Activated CD4-positive, alpha-beta T cell treated with anti-CD3 and anti-CD28 coated beads for 36 hours (primary cell): ENCODE measurements at regions not wholly inside any gene's neighbourhood (a gene's known extent, or its start where the extent isn't known, plus 50 kb on each side); places are given as distances from the start of the nearest gene placed in this dataset.

Source experiments
- ATAC-seq: fragments of 200-7000 bp; cut with Tn5 transposase; one replicate; pipeline ENCODE4 v1.10.0; 2021; ENCODE audit warnings: mild to moderate bottlenecking, moderate library complexity
- CTCF ChIA-PET: fragments of 350-600 bp; sonication (Branson Sonifier 250); formaldehyde crosslinking; loops from one replicate; lab custom pipeline; 2021; ENCODE audit warnings: antibody characterized with exemption; lab: Charles Lee
- POLR2A ChIA-PET: fragments of 350-600 bp; sonication (Branson Sonifier 250); formaldehyde crosslinking; loops from one replicate; lab custom pipeline; 2021; ENCODE audit warnings: antibody characterized with exemption, inconsistent platforms; lab: Charles Lee
- DNase-seq: peaks from one replicate; pipeline ENCODE4 v3.0.0-alpha.2; 2020
- H3K27ac Mint-ChIP-seq: one replicate; pipeline ENCODE4 v1.8.0; 2021; ENCODE audit warnings: mixed read lengths
- H3K27me3 Mint-ChIP-seq: one replicate; pipeline ENCODE4 v1.8.0; 2021; ENCODE audit warnings: mixed read lengths
- H3K36me3 Mint-ChIP-seq: one replicate; pipeline ENCODE4 v1.8.0; 2021; ENCODE audit warnings: low read depth, mixed read lengths
- H3K4me1 Mint-ChIP-seq: one replicate; pipeline ENCODE4 v1.8.0; 2021; ENCODE audit warnings: mixed read lengths
- H3K4me3 Mint-ChIP-seq: one replicate; pipeline ENCODE4 v1.8.0; 2021; ENCODE audit warnings: mild to moderate bottlenecking, moderate library complexity, mixed read lengths
- H3K9me3 Mint-ChIP-seq: one replicate; pipeline ENCODE4 v1.8.0; 2021; ENCODE audit warnings: low read depth, mixed read lengths
- intact Hi-C, 2 experiments: fragments of 100-400 bp; cut with DNase I in 1 of 2; cut with micrococcal nuclease in 1 of 2; formaldehyde crosslinking; loops; one replicate each; pipeline versions ENCODE4 v1.14.2 to v1.15.1; 2022 to 2024; cut with DNase I, micrococcal nuclease

DNA sequence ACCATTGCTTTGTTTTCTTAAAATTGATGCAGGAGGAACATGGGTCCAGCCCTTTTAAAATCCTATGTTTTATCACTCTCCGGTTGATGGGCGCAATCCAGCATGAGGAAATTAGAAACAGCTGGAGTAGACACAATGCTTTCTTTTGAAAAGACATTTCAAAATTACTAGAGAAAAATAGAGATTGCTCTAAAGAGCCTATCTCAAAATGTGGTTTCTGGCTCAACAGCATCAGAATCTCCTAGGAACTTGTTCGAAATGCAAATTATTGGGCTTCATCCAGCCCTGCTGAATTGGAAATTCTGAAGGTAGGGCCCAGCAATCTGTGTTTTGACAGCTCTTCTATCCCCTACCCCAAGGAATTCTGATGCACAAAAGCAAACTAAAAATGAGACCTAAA lies 190.8 kb upstream of the BMP2 start:
- POLR2A ChIA-PET = no interaction called here

DNA sequence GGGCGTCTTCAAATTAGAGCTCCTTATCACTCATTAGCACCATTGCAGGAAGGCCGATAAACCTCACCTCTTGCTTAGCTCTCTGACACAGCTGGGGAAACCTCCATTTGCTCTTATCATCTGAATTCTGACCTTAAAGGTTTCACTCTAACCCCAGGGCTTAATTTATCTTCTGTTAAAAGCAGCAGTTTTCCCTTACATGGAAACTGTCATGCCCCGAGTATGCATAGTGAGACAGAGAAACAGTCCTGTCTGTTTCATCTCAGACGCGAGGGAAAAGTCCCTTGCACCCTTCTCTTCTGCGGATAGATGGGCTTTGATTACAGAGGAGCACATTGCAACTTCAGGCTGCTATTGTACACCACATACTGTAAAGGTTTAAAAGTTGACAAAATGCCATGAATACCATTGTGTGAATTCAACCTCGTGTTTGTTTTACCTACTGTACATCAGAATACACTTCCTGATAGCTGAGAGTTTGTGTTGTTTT lies 191.5 kb upstream of the BMP2 start:
- no peaks in the 10 kb centered on the region for H3K4me1 Mint-ChIP-seq
- no peak overlapping the region for H3K27ac Mint-ChIP-seq
- no peak for ATAC-seq
- ChIA-PET POLR2A (no interaction called here), CTCF (no interaction called here)
- H3K4me3 Mint-ChIP-seq = no peak overlapping the region
- no peak for DNase-seq
- intact Hi-C loops = no loop called here
- peaks cover 2% of the 10 kb centered on the region for H3K9me3 Mint-ChIP-seq
- no peaks in the 10 kb centered on the region for H3K36me3 Mint-ChIP-seq
- peaks cover under 1% of the 10 kb centered on the region for H3K27me3 Mint-ChIP-seq

More for the DNA sequence above, 190.8 kb upstream of the BMP2 start:
- H3K4me1 Mint-ChIP-seq = no peaks in the 10 kb centered on the region
- no peak for ATAC-seq
- no peak overlapping the region for H3K4me3 Mint-ChIP-seq
- H3K27me3 Mint-ChIP-seq = peaks cover 2% of the 10 kb centered on the region
- DNase-seq = no peak
- H3K9me3 Mint-ChIP-seq = peaks cover 2% of the 10 kb centered on the region
- intact Hi-C loops = no loop called here
- CTCF ChIA-PET = no interaction called here
- H3K27ac Mint-ChIP-seq = no peak overlapping the region
- H3K36me3 Mint-ChIP-seq = no peaks in the 10 kb centered on the region

DNA sequence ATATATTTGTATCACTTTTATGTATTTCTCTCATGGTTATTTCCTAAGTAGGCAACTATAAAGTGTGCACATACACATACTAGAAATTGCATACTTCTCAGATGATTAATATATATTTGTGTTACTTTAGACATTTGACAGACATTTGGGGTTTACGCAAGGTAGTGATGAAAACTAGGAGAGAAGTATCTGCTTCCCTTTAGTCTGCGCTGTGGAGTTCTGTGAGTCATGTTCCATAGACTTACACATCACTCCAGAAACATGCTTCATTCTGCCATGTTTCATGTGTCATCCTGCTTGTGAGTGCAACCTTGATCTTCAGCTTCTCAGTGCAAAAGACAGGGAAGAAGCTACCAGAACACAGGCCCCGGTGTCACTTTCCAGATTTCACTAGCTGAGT lies 200.7 kb upstream of the BMP2 start:
- H3K4me1 Mint-ChIP-seq = no peaks in the 10 kb centered on the region
- CTCF ChIA-PET = no interaction called here
- no peaks in the 10 kb centered on the region for H3K36me3 Mint-ChIP-seq
- peaks cover 6% of the 10 kb centered on the region for H3K9me3 Mint-ChIP-seq
- ATAC-seq = no peak
- H3K27me3 Mint-ChIP-seq = no peaks in the 10 kb centered on the region
- DNase-seq = no peak
- H3K4me3 Mint-ChIP-seq = no peak overlapping the region
- POLR2A ChIA-PET = no interaction called here
- intact Hi-C loops = no loop called here
- H3K27ac Mint-ChIP-seq = no peak overlapping the region

DNA sequence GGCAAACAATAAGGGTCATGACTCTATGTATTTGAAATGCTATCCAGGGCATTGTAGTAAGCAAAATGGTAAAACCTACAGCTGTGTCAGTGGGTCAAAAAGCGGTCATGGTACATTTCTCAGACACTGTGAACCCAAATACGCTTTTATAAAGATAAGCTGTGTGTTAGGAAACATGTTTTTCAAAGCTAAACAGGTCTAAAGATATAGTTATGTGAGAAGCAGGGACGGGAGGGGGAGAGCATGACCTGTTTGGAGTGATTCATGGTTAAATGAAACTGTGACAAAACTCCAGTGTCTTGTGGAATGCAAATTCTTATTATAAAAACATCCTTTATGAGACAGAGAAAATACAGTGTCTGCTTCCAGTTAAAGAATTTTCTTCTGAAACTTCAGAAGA lies 205.4 kb upstream of the BMP2 start:
- ChIA-PET POLR2A (no interaction called here), CTCF (no interaction called here)
- Mint-ChIP-seq H3K4me1 (no peaks in the 10 kb centered on the region), H3K27ac (no peak overlapping the region), H3K9me3 (peaks cover 2% of the 10 kb centered on the region), H3K27me3 (no peaks in the 10 kb centered on the region), H3K4me3 (no peak overlapping the region), H3K36me3 (no peaks in the 10 kb centered on the region)
- DNase-seq = no peak
- no peak for ATAC-seq
- intact Hi-C loops = no loop called here

DNA sequence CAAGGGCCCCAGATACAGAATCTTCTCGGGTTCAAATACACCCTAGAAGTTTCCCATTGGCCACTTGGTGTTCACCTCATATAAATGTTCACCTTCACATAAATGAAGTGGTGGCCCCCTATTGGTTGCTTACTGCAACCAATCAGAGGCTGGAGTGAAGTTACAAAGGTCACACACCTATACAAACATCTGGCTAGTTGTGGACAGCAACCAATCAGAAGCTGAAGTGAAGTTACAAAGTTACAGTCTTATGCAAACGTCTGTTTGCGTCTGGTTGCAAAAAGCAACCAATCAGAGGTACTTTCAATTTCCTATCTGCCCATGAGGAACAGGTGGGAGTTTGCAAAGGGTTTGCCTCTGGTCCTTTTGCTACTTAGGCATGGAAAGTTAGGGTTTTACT lies 206.5 kb upstream of the BMP2 start:
- no peaks in the 10 kb centered on the region for H3K36me3 Mint-ChIP-seq
- POLR2A ChIA-PET = no interaction called here
- ATAC-seq (no peak), DNase-seq (no peak)
- peaks cover 2% of the 10 kb centered on the region for H3K9me3 Mint-ChIP-seq
- no peak overlapping the region for H3K4me3 Mint-ChIP-seq
- CTCF ChIA-PET = interaction anchor here (0.6 kb wide), 1 partner anchor 104 kb away, joined by 3 read pairs; no protein-coding TSS in a partner anchor
- no peak overlapping the region for H3K27ac Mint-ChIP-seq
- intact Hi-C loops = no loop called here
- H3K27me3 Mint-ChIP-seq = no peaks in the 10 kb centered on the region
- no peaks in the 10 kb centered on the region for H3K4me1 Mint-ChIP-seq

DNA sequence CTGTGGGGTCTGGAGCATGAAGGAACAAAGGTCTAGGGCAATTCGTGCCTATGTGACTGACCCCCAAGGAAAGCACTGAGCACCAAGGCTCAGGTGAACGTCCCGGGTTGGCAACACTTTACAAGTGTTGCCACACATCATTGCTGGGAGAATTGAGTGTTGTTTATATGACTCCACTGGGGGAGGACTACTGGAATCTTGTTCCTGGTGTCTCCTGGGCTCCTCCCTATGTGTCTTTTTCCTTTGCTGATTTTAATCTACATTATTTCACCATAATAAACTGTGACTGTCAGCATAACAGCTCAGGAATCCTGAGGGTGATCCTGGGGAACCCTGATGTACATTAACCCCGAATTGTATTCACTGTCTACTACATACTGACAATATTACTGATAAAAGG lies 207.7 kb upstream of the BMP2 start:
- DNase-seq (no peak), ATAC-seq (no peak)
- POLR2A ChIA-PET = no interaction called here
- no peaks in the 10 kb centered on the region for H3K9me3 Mint-ChIP-seq
- H3K27me3 Mint-ChIP-seq = no peaks in the 10 kb centered on the region
- no peak overlapping the region for H3K4me3 Mint-ChIP-seq
- CTCF ChIA-PET = interaction anchor here (0.6 kb wide), 1 partner anchor 49 kb away, joined by 3 read pairs; no protein-coding TSS in a partner anchor
- no peaks in the 10 kb centered on the region for H3K36me3 Mint-ChIP-seq
- H3K4me1 Mint-ChIP-seq = no peaks in the 10 kb centered on the region
- no peak overlapping the region for H3K27ac Mint-ChIP-seq
- intact Hi-C loops = no loop called here

DNA sequence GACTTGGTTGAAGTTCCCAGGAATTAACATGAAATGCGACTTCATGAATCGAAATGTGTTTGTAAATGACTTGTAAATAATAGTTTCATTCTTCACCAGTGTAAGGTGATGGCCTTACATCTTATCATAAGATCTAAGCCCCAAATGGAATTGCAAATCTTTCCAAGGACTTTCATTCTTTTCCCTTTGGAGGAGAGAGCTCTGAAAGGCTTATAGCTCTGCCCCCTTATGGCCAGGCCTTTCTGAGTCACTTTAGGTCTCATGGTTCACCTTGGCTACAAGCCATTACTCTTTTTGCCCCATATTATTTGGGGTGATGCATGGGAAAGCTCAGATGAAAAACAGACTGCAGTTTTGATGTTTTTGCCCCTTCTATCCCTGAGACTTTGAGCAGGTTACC lies 209.1 kb upstream of the BMP2 start:
- Mint-ChIP-seq H3K27ac (no peak overlapping the region), H3K36me3 (no peaks in the 10 kb centered on the region), H3K27me3 (no peaks in the 10 kb centered on the region), H3K9me3 (no peaks in the 10 kb centered on the region), H3K4me1 (no peaks in the 10 kb centered on the region), H3K4me3 (no peak overlapping the region)
- CTCF ChIA-PET = no interaction called here
- no peak for DNase-seq
- POLR2A ChIA-PET = no interaction called here
- intact Hi-C loops = no loop called here
- ATAC-seq = no peak

DNA sequence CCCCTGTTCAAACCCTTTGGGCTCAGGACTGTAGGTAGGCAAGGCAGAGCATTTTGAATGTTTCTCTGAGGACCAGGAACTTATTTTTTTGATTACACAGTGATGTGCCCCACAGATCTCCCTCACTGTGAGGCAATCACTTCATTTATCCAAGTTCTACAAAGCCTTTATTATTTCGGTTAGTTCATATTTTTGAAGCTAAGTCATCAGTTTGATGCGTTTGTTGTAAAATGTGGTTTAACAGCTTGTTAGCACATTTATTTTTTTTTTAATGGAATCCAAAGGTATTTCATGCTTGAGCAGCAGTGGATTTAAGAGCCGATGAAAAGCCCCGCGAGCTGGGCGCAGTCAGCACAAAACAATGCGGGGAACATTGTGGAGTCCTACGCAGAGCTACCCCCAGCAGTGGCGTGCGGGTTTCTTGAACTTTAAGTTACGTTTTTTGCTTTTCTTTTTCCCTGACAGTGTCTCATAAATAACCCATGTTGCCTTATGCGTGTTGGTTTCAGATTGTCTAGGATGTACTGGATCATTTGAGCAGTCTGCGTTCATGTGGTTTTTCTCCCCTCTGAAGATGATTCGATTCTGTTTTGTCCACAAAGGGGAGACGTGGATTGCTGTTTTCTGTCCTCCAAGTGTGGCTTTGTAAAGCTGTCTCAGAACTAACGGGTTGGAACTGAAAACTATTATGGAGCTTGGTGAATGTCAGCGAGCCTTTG lies 233.6 kb upstream of the BMP2 start:
- Mint-ChIP-seq H3K4me3 (no peak overlapping the region), H3K27ac (no peak overlapping the region), H3K27me3 (no peaks in the 10 kb centered on the region), H3K36me3 (no peaks in the 10 kb centered on the region), H3K9me3 (peaks cover 10% of the 10 kb centered on the region), H3K4me1 (no peaks in the 10 kb centered on the region)
- DNase-seq (no peak), ATAC-seq (no peak)
- intact Hi-C loops = no loop called here
- POLR2A ChIA-PET = no interaction called here
- CTCF ChIA-PET = no interaction called here

DNA sequence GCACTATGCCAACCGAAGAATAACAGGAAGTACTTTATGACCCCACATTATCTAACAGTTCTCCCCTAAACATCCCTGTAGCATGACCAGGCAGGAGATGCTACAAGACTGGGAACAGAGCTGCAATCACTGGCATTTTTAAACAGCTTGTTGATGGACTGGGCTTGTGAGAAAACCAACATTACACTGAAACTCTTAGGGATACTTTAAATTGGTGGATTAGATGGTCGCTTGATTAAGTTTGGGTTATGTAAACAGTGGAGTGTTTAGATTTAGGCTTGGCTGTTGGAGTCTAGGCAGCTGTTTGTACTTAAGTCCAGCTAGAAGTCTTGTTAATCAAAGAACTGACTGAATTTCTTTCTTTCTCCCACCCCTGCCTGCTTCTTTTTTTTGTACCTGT lies 234.1 kb upstream of the BMP2 start:
- no peak overlapping the region for H3K27ac Mint-ChIP-seq
- ChIA-PET POLR2A (no interaction called here), CTCF (no interaction called here)
- no peaks in the 10 kb centered on the region for H3K4me1 Mint-ChIP-seq
- DNase-seq (no peak), ATAC-seq (no peak)
- peaks cover 9% of the 10 kb centered on the region for H3K9me3 Mint-ChIP-seq
- intact Hi-C loops = no loop called here
- H3K36me3 Mint-ChIP-seq = no peaks in the 10 kb centered on the region
- H3K4me3 Mint-ChIP-seq = no peak overlapping the region
- H3K27me3 Mint-ChIP-seq = no peaks in the 10 kb centered on the region

DNA sequence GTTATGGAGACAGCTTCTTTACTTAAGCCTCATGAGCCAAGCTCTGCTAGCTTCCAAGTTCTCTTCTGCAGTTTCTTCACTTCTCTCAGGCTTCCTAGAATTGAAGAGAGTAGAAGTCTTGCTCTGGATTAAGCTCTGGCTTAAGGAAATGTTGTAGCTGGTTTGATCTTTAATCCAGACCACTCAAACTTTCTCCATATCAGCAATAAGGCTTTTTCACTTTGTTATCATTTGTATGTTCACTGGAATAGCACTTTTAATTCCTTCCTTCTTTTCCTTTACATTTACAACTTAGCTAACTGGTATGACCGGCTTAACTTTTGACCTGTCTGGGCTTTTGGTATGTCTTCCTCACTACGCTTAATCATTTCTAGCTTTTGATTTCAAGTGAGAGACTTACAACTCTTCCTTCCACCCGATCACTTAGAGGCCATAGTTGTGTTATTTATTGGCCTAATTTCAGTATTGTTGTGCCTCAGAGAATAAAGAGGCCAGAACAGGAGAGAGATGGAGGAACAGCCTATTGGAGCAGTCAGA lies 236.6 kb upstream of the BMP2 start:
- Mint-ChIP-seq H3K9me3 (peaks cover 6% of the 10 kb centered on the region), H3K4me1 (no peaks in the 10 kb centered on the region), H3K27ac (no peak overlapping the region), H3K4me3 (no peak overlapping the region), H3K27me3 (no peaks in the 10 kb centered on the region), H3K36me3 (no peaks in the 10 kb centered on the region)
- ChIA-PET CTCF (no interaction called here), POLR2A (no interaction called here)
- no peak for ATAC-seq
- no peak for DNase-seq
- intact Hi-C loops = no loop called here

DNA sequence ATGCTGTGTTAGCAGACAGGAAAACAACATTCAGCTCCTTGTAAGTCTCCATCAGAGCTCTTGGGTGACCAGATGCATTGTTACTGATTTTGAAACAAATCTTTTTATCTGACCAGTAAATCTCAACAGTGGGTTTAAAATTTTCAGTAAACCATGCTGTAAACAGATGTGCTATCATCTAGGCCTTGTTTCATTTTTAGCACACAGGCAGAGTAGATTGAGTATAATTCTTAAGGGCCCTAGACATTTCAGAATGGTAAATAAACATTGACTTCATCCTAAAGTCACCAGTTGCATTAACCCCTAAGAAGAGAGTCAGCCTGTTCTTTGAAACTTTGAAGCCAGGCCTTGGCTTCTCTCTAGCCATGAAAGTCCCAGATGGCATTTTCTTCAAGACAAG lies 237.2 kb upstream of the BMP2 start:
- ATAC-seq (no peak), DNase-seq (no peak)
- H3K36me3 Mint-ChIP-seq = no peaks in the 10 kb centered on the region
- CTCF ChIA-PET = no interaction called here
- intact Hi-C loops = no loop called here
- no peaks in the 10 kb centered on the region for H3K27me3 Mint-ChIP-seq
- H3K4me1 Mint-ChIP-seq = no peaks in the 10 kb centered on the region
- H3K9me3 Mint-ChIP-seq = peaks cover 6% of the 10 kb centered on the region
- no peak overlapping the region for H3K4me3 Mint-ChIP-seq
- POLR2A ChIA-PET = no interaction called here
- H3K27ac Mint-ChIP-seq = no peak overlapping the region

DNA sequence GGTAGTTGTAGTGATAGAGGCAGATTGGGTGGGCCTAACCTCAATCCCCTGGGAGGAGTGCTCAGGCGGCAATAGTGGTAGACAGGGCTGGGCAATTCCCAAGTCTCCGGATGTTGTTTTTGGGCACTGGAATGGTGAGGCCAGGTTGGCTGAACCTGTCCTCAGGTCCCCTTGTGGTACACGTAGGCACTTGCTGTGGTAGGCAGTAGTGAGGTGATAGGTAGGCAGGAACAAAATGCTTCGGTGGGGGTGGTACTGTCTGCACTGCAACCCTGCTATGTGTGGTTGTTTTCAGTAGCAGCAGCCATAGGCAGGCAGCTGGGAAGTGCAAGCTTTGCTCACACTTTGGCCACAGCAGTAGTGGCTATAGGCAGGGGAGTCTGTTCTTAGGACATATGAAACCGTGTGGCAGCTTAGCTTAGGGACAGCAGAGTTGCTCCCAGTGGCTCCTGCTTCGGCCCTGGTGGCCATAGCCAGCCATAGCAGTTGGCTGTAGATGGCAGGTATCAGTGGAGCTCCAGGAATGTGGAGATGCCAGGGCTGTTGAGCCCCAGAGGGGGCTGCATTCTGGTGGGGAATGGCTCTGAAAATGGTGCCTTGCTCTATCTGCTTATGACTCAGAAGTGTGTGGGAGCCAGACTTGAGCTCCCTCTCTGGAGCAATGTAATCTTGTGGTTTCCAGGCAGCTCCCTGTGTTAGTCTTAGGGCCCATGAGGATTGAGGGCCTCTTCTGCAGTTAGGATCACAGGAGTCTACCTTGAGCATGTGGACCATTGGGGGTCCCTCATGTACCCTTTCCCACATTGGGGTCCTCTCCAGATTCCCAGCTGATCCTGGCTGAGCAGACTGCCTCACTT lies 241.8 kb upstream of the BMP2 start:
- POLR2A ChIA-PET = no interaction called here
- ATAC-seq = no peak
- H3K4me3 Mint-ChIP-seq = no peak overlapping the region
- H3K27me3 Mint-ChIP-seq = no peaks in the 10 kb centered on the region
- no peaks in the 10 kb centered on the region for H3K4me1 Mint-ChIP-seq
- H3K27ac Mint-ChIP-seq = no peak overlapping the region
- peaks cover 22% of the 10 kb centered on the region for H3K9me3 Mint-ChIP-seq
- CTCF ChIA-PET = interaction anchor here (0.6 kb wide), 1 partner anchor 30 kb away, joined by 3 read pairs; no protein-coding TSS in a partner anchor
- no peak for DNase-seq
- H3K36me3 Mint-ChIP-seq = no peaks in the 10 kb centered on the region
- intact Hi-C loops = no loop called here
